ENCODE measurements at regions not wholly inside any gene's neighbourhood (a gene's known extent, or its start where the extent isn't known, plus 50 kb on each side); places are given as distances from the start of the nearest gene placed in this dataset.

DNA sequence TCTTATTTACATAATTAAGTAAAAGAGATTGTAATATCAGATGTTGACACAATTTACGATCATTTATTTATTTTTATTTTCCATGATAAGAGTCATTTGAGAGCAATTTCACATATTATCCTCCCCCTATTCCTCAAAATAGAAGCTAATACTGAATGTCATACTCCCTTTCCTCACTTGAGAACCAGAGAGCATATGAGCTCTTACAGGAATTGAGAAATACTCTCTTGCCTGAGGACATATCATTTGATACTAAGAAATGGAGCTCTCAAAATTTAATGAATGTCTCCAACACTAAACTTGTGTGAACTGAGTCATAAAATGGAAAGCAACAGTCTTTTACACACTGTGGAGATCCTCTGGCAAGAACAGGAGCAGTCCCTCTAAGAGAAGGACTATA is 68.5 kb upstream of the CHST9 start:
- Histone ChIP-seq H3K9me3 (replicated peaks in 1 of 2; ENCODE audit: control insufficient read depth in 1 of 2, insufficient read depth in 1 of 2, low read length in 2 of 2) (no peaks in the 10 kb centered on the region), H2AFZ (ENCODE audit: insufficient read depth, low read depth, low read length, poor library complexity, severe bottlenecking) (no peak overlapping the region), H3K79me2 (ENCODE audit: insufficient read depth, low read length) (no peaks in the 10 kb centered on the region), H3K27me3 (ENCODE audit: control insufficient read depth in 2 of 2, insufficient read depth in 2 of 2, low read length in 2 of 2) (no peaks in the 10 kb centered on the region), H3K9ac (ENCODE audit: insufficient read depth, low read length, poor library complexity, severe bottlenecking) (no peak overlapping the region), H3K27ac (ENCODE audit: low read depth in 1 of 2, low read length in 2 of 2) (no peak overlapping the region), H3K4me3 (replicated peaks in 1 of 3; ENCODE audit: low read depth in 2 of 3, low read length in 3 of 3) (no peak overlapping the region), H4K20me1 (ENCODE audit: insufficient read depth, low read length) (no peaks in the 10 kb centered on the region), H3K36me3 (replicated peaks in 1 of 2; ENCODE audit: control insufficient read depth in 1 of 2, insufficient read depth in 2 of 2, low read length in 2 of 2) (no peaks in the 10 kb centered on the region), H3K4me2 (replicated peaks; ENCODE audit: extremely low read depth, low read length, poor library complexity, severe bottlenecking) (no peak overlapping the region), H3K4me1 (ENCODE audit: control insufficient read depth in 1 of 2, insufficient read depth in 2 of 2, low read length in 2 of 2) (no peaks in the 10 kb centered on the region)
- WGBS (ENCODE audit: insufficient coverage): no CpG with 5 or more reads among the region's 1 CpG
- DNase-seq: no peak
- no peaks in the 10 kb centered on the region for H3K36me3 Mint-ChIP-seq
- peaks cover 0 to 6% (median 0%) of the 10 kb centered on the region in 7 donors for H3K9me3 Mint-ChIP-seq
- peaks cover 0 to 2% (median 1%) of the 10 kb centered on the region in 3 donors for H3K27me3 Mint-ChIP-seq (ENCODE audit: low read depth in 3 of 3)
- no peak overlapping the region for H3K27ac Mint-ChIP-seq
- H3K4me1 Mint-ChIP-seq: no peaks in the 10 kb centered on the region
- TF ChIP-seq, protein P1, sequence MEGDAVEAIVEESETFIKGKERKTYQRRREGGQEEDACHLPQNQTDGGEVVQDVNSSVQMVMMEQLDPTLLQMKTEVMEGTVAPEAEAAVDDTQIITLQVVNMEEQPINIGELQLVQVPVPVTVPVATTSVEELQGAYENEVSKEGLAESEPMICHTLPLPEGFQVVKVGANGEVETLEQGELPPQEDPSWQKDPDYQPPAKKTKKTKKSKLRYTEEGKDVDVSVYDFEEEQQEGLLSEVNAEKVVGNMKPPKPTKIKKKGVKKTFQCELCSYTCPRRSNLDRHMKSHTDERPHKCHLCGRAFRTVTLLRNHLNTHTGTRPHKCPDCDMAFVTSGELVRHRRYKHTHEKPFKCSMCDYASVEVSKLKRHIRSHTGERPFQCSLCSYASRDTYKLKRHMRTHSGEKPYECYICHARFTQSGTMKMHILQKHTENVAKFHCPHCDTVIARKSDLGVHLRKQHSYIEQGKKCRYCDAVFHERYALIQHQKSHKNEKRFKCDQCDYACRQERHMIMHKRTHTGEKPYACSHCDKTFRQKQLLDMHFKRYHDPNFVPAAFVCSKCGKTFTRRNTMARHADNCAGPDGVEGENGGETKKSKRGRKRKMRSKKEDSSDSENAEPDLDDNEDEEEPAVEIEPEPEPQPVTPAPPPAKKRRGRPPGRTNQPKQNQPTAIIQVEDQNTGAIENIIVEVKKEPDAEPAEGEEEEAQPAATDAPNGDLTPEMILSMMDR (IDR thresholded peaks at IDR 0.05): no peak
- intact Hi-C loops (cut with micrococcal nuclease): no loop called here
- H3K4me3 Mint-ChIP-seq: no peak overlapping the region

DNA sequence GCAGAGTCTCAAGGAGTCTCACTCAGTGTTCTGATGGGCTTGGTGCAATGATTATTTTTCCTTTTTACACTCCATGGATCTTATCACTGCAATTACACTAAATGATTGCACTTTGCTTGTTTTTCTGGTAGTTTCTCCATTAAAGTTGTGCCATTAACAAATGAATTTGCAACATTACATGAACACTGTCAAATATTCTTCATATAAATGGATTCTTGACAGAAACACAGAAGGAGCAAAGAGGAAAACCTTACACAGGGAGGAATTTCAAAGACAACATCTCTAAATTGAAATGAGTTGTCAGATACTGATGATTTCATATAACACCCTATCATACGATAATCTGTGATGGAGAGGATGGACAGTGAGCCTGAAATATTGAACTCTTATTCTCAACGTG is 65.4 kb upstream of the CHST9 start:
- Histone ChIP-seq H3K27ac (ENCODE audit: low read depth in 1 of 2, low read length in 2 of 2) (no peak overlapping the region), H3K9me3 (replicated peaks in 1 of 2; ENCODE audit: control insufficient read depth in 1 of 2, insufficient read depth in 1 of 2, low read length in 2 of 2) (no peaks in the 10 kb centered on the region), H3K4me2 (replicated peaks; ENCODE audit: extremely low read depth, low read length, poor library complexity, severe bottlenecking) (no peak overlapping the region), H3K79me2 (ENCODE audit: insufficient read depth, low read length) (no peaks in the 10 kb centered on the region), H3K36me3 (replicated peaks in 1 of 2; ENCODE audit: control insufficient read depth in 1 of 2, insufficient read depth in 2 of 2, low read length in 2 of 2) (no peaks in the 10 kb centered on the region), H3K9ac (ENCODE audit: insufficient read depth, low read length, poor library complexity, severe bottlenecking) (no peak overlapping the region), H3K4me1 (ENCODE audit: control insufficient read depth in 1 of 2, insufficient read depth in 2 of 2, low read length in 2 of 2) (no peaks in the 10 kb centered on the region), H3K4me3 (replicated peaks in 1 of 3; ENCODE audit: low read depth in 2 of 3, low read length in 3 of 3) (no peak overlapping the region), H3K27me3 (ENCODE audit: control insufficient read depth in 2 of 2, insufficient read depth in 2 of 2, low read length in 2 of 2) (no peaks in the 10 kb centered on the region), H2AFZ (ENCODE audit: insufficient read depth, low read depth, low read length, poor library complexity, severe bottlenecking) (no peak overlapping the region), H4K20me1 (ENCODE audit: insufficient read depth, low read length) (no peaks in the 10 kb centered on the region)
- Mint-ChIP-seq H3K4me1 (no peaks in the 10 kb centered on the region), H3K27me3 (ENCODE audit: low read depth in 3 of 3) (peaks cover 0 to 1% (median 1%) of the 10 kb centered on the region in 3 donors), H3K36me3 (no peaks in the 10 kb centered on the region), H3K9me3 (peaks cover 0 to 6% (median 0%) of the 10 kb centered on the region in 7 donors), H3K27ac (no peak overlapping the region), H3K4me3 (no peak overlapping the region)
- TF ChIP-seq, protein P1 (IDR thresholded peaks at IDR 0.05): no peak
- no CpG with 5 or more reads among the region's 2 CpGs for WGBS (ENCODE audit: insufficient coverage)
- intact Hi-C loops (cut with micrococcal nuclease): no loop called here
- no peak for DNase-seq
